ENCODE measurements at regions not wholly inside any gene's neighbourhood (a gene's known extent, or its start where the extent isn't known, plus 50 kb on each side); places are given as distances from the start of the nearest gene placed in this dataset.
A peak's percentile ranks its signal among the peaks of the same experiment; 100 is the strongest.

DNA sequence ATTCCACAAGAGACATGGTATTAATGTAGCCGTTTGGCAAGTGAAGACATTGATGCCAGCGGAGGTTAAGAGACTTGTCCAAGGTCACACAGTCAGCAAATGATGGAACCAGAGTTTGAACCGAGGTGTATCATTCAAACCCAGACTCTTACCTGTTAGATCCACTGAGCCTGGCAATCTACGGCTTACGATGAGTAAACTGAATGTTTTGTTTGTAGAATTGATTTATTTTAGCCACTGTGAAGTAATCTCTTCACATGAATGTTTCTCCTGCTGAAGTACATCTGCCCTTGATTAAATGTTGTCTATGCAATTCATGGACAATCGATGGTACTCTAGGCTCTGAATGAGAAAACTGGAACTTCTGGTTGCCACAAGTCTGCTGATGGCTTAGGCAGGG lies 155.5 kb upstream of the NAV2 start:
- Histone ChIP-seq H2AFZ (ENCODE audit: low read length) (no peak overlapping the region), H3K4ac (ENCODE audit: low read length) (no peak overlapping the region), H3K4me3 (ENCODE audit: low read length in 2 of 2) (no peak overlapping the region), H3K79me1 (ENCODE audit: low read depth, low read length) (no peaks in the 10 kb centered on the region), H3K4me2 (ENCODE audit: insufficient read depth, low read length, poor library complexity, severe bottlenecking) (no peak overlapping the region), H3K27ac (replicated peaks; ENCODE audit: low read length) (no peak overlapping the region), H2AK5ac (ENCODE audit: low read depth, low read length) (no peak overlapping the region), H3K18ac (ENCODE audit: low read length) (no peak overlapping the region), H2BK5ac (ENCODE audit: low read length) (no peak overlapping the region), H2BK120ac (ENCODE audit: low read depth, low read length) (no peak overlapping the region), H3K36me3 (replicated peaks in 1 of 2; ENCODE audit: control insufficient read depth in 2 of 2, insufficient read depth in 2 of 2, low read length in 2 of 2) (no peaks in the 10 kb centered on the region), H2BK15ac (ENCODE audit: low read length) (no peak overlapping the region), H3K27me3 (ENCODE audit: control insufficient read depth in 3 of 3, insufficient read depth in 3 of 3, low read depth in 1 of 3, low read length in 3 of 3) (peaks cover 0 to 2% (median 0%) of the 10 kb centered on the region in 3 experiments), H4K91ac (ENCODE audit: low read depth, low read length, poor library complexity) (no peak overlapping the region), H3K4me1 (ENCODE audit: control insufficient read depth in 2 of 2, insufficient read depth in 1 of 2, low read depth in 1 of 2, low read length in 2 of 2) (peaks cover 12 to 20% of the 10 kb centered on the region in 2 donors), H4K8ac (ENCODE audit: low read depth, low read length) (no peak overlapping the region), H3K9ac (ENCODE audit: low read depth, low read length, poor library complexity) (no peak overlapping the region), H2BK12ac (ENCODE audit: low read length) (no peak overlapping the region), H3K23ac (ENCODE audit: low read depth, low read length, poor library complexity) (no peak overlapping the region), H3K9me3 (replicated peaks in 1 of 2; ENCODE audit: control insufficient read depth in 2 of 2, insufficient read depth in 1 of 2, low read depth in 1 of 2, low read length in 2 of 2) (no peaks in the 10 kb centered on the region), H3K14ac (ENCODE audit: low read length) (no peak overlapping the region)
- WGBS, 2 donors (ENCODE audit: extremely low coverage in 2 of 2, insufficient read length in 2 of 2, insufficient replicate concordance in 1 of 2) = no CpG with 5 or more reads among the region's 6 CpGs
- DNase-seq (ENCODE audit: low spot score) = no peak

DNA sequence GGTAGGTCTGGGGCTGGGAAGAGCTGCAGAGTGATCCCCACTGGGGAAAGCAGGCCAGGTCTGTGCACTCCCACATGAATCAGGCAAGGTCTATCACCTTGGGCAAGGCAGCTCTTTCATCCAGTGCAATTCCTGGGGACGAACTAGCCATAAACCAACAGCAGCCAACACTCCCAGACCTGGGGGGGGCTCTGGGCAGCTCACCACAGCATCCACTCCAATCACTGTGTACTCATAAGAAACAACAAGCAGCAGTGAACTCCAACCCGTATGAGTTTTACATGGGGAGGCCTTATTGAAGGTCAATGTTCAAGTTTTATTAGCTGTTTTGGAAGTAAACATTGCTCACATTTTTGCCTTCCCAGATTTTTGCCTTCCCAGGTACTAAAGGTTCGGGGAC lies 157.4 kb upstream of the NAV2 start:
- H3K4ac ChIP-seq (ENCODE audit: low read length) = no peak overlapping the region
- H3K27ac ChIP-seq (replicated peaks; ENCODE audit: low read length) = no peak overlapping the region
- no peak overlapping the region for H2BK15ac ChIP-seq (ENCODE audit: low read length)
- H3K18ac ChIP-seq (ENCODE audit: low read length) = no peak overlapping the region
- H3K23ac ChIP-seq (ENCODE audit: low read depth, low read length, poor library complexity) = no peak overlapping the region
- H2BK12ac ChIP-seq (ENCODE audit: low read length) = no peak overlapping the region
- H3K4me2 ChIP-seq (ENCODE audit: insufficient read depth, low read length, poor library complexity, severe bottlenecking) = no peak overlapping the region
- H3K4me3 ChIP-seq (ENCODE audit: low read length in 2 of 2) = no peak overlapping the region
- no peaks in the 10 kb centered on the region for H3K79me1 ChIP-seq (ENCODE audit: low read depth, low read length)
- no peaks in the 10 kb centered on the region for H3K36me3 ChIP-seq (replicated peaks in 1 of 2; ENCODE audit: control insufficient read depth in 2 of 2, insufficient read depth in 2 of 2, low read length in 2 of 2)
- H3K9me3 ChIP-seq (replicated peaks in 1 of 2; ENCODE audit: control insufficient read depth in 2 of 2, insufficient read depth in 1 of 2, low read depth in 1 of 2, low read length in 2 of 2) = no peaks in the 10 kb centered on the region
- H2AFZ ChIP-seq (ENCODE audit: low read length) = no peak overlapping the region
- H3K27me3 ChIP-seq (ENCODE audit: control insufficient read depth in 3 of 3, insufficient read depth in 3 of 3, low read depth in 1 of 3, low read length in 3 of 3) = peaks cover 0 to 5% (median 0%) of the 10 kb centered on the region in 3 experiments
- H4K8ac ChIP-seq (ENCODE audit: low read depth, low read length) = no peak overlapping the region
- no peak overlapping the region for H4K91ac ChIP-seq (ENCODE audit: low read depth, low read length, poor library complexity)
- H2BK5ac ChIP-seq (ENCODE audit: low read length) = no peak overlapping the region
- H2BK120ac ChIP-seq (ENCODE audit: low read depth, low read length) = no peak overlapping the region
- no peak overlapping the region for H3K9ac ChIP-seq (ENCODE audit: low read depth, low read length, poor library complexity)
- no peak overlapping the region for H2AK5ac ChIP-seq (ENCODE audit: low read depth, low read length)
- H3K4me1 ChIP-seq (ENCODE audit: control insufficient read depth in 2 of 2, insufficient read depth in 1 of 2, low read depth in 1 of 2, low read length in 2 of 2) = peaks cover 16 to 34% of the 10 kb centered on the region in 2 donors
- WGBS, 2 donors (ENCODE audit: extremely low coverage in 2 of 2, insufficient read length in 2 of 2, insufficient replicate concordance in 1 of 2) = no CpG with 5 or more reads among the region's 3 CpGs
- DNase-seq (ENCODE audit: low spot score) = no peak
- peak overlapping the region; percentile 32 for H3K14ac ChIP-seq (ENCODE audit: low read length)

DNA sequence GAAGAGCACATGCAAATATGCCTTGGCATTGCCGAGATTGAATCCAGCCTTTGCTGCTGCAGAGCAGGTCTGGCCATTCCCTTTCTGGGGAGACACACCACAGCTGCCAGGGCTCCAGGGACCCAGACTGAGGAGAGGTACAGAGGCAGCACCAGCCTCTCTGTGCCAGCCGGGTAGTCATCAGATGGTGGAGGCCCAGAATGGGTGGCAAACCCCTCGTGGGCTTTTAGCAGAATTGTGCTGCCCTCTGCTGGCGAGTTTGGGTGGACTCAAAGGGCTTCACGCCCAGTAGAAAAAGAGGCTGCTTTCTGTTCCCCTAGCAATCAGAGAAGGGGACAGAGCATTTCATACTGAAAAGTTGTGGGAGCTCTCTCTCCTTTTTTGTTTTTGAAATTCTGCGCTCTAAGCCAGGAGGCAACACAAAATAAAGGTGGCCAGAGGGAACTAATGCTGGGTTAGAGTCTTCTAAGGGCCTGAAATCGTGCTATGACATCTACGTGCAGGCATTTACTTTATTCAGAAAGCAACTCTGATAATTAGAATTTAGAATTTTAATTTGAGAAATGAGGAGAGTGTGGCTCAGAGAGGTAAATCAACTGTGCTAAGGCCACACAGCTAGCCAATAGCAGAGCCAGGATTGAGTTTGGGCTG lies 158.8 kb upstream of the NAV2 start:
- Histone ChIP-seq H3K14ac (ENCODE audit: low read length) (no peak overlapping the region), H2BK5ac (ENCODE audit: low read length) (no peak overlapping the region), H2BK12ac (ENCODE audit: low read length) (no peak overlapping the region), H3K9me3 (replicated peaks in 1 of 2; ENCODE audit: control insufficient read depth in 2 of 2, insufficient read depth in 1 of 2, low read depth in 1 of 2, low read length in 2 of 2) (no peaks in the 10 kb centered on the region), H3K27ac (replicated peaks; ENCODE audit: low read length) (no peak overlapping the region), H3K4me1 (ENCODE audit: control insufficient read depth in 2 of 2, insufficient read depth in 1 of 2, low read depth in 1 of 2, low read length in 2 of 2) (peaks cover 16 to 32% of the 10 kb centered on the region in 2 donors), H3K23ac (ENCODE audit: low read depth, low read length, poor library complexity) (no peak overlapping the region), H3K36me3 (replicated peaks in 1 of 2; ENCODE audit: control insufficient read depth in 2 of 2, insufficient read depth in 2 of 2, low read length in 2 of 2) (no peaks in the 10 kb centered on the region), H3K79me1 (ENCODE audit: low read depth, low read length) (no peaks in the 10 kb centered on the region), H3K9ac (ENCODE audit: low read depth, low read length, poor library complexity) (no peak overlapping the region), H4K91ac (ENCODE audit: low read depth, low read length, poor library complexity) (no peak overlapping the region), H3K18ac (ENCODE audit: low read length) (peak overlapping the region; percentile 32), H3K4me2 (ENCODE audit: insufficient read depth, low read length, poor library complexity, severe bottlenecking) (no peak overlapping the region), H2BK120ac (ENCODE audit: low read depth, low read length) (no peak overlapping the region), H2AFZ (ENCODE audit: low read length) (peak overlapping the region; percentile 58), H2BK15ac (ENCODE audit: low read length) (no peak overlapping the region), H3K27me3 (ENCODE audit: control insufficient read depth in 3 of 3, insufficient read depth in 3 of 3, low read depth in 1 of 3, low read length in 3 of 3) (peaks cover 0 to 5% (median 0%) of the 10 kb centered on the region in 3 experiments), H4K8ac (ENCODE audit: low read depth, low read length) (no peak overlapping the region), H3K4me3 (ENCODE audit: low read length in 2 of 2) (no peak overlapping the region), H2AK5ac (ENCODE audit: low read depth, low read length) (no peak overlapping the region), H3K4ac (ENCODE audit: low read length) (no peak overlapping the region)
- peak; percentile 75 for DNase-seq (ENCODE audit: low spot score)
- no CpG with 5 or more reads among the region's 8 CpGs for WGBS, 2 donors (ENCODE audit: extremely low coverage in 2 of 2, insufficient read length in 2 of 2, insufficient replicate concordance in 1 of 2)

DNA sequence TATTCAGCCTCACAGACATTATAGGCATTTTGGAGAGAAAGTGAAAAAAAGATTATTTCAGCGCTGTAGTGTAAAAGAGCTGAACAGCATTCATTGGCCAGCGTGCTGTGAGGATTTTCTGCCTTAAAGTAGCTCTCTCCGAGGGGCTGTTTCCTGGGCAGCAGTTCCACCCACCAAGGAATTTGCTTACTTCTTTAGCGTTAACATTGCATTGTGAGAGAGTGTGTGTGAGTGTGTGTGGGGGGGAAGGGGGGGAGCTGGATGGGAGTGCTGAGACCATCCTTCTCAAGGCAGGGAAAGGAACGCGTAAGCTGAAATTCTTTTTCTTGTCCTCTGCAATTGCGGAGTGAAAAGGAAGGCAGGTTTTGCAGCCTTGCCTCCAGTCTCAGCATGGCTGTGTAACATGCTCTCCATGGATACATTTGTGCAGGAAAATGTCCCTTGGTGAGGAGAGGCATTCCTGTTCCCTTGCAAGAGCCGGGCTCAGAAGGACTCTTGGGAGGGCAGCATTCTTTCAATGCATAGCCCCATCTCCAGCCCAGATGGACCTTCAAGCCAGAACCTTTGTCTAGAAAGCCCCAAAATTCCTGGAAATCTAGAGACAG lies 159.9 kb upstream of the NAV2 start:
- Histone ChIP-seq H2BK120ac (ENCODE audit: low read depth, low read length) (no peak overlapping the region), H3K14ac (ENCODE audit: low read length) (no peak overlapping the region), H2BK12ac (ENCODE audit: low read length) (no peak overlapping the region), H3K36me3 (replicated peaks in 1 of 2; ENCODE audit: control insufficient read depth in 2 of 2, insufficient read depth in 2 of 2, low read length in 2 of 2) (no peaks in the 10 kb centered on the region), H2BK5ac (ENCODE audit: low read length) (no peak overlapping the region), H3K4me2 (ENCODE audit: insufficient read depth, low read length, poor library complexity, severe bottlenecking) (no peak overlapping the region), H4K8ac (ENCODE audit: low read depth, low read length) (no peak overlapping the region), H4K91ac (ENCODE audit: low read depth, low read length, poor library complexity) (no peak overlapping the region), H3K18ac (ENCODE audit: low read length) (no peak overlapping the region), H3K9ac (ENCODE audit: low read depth, low read length, poor library complexity) (no peak overlapping the region), H2BK15ac (ENCODE audit: low read length) (no peak overlapping the region), H3K9me3 (replicated peaks in 1 of 2; ENCODE audit: control insufficient read depth in 2 of 2, insufficient read depth in 1 of 2, low read depth in 1 of 2, low read length in 2 of 2) (no peaks in the 10 kb centered on the region), H3K27me3 (ENCODE audit: control insufficient read depth in 3 of 3, insufficient read depth in 3 of 3, low read depth in 1 of 3, low read length in 3 of 3) (peaks cover 0 to 3% (median 0%) of the 10 kb centered on the region in 3 experiments), H3K4me3 (ENCODE audit: low read length in 2 of 2) (peak overlapping the region in 1 of 2 donors; percentile 34), H3K4me1 (ENCODE audit: control insufficient read depth in 2 of 2, insufficient read depth in 1 of 2, low read depth in 1 of 2, low read length in 2 of 2) (peaks cover 16 to 32% of the 10 kb centered on the region in 2 donors), H3K79me1 (ENCODE audit: low read depth, low read length) (no peaks in the 10 kb centered on the region), H2AK5ac (ENCODE audit: low read depth, low read length) (no peak overlapping the region), H3K23ac (ENCODE audit: low read depth, low read length, poor library complexity) (no peak overlapping the region), H3K4ac (ENCODE audit: low read length) (no peak overlapping the region), H3K27ac (replicated peaks; ENCODE audit: low read length) (peak overlapping the region; percentile 18), H2AFZ (ENCODE audit: low read length) (peak overlapping the region; percentile 58)
- DNase-seq (ENCODE audit: low spot score) = no peak
- no CpG with 5 or more reads among the region's 8 CpGs for WGBS, 2 donors (ENCODE audit: extremely low coverage in 2 of 2, insufficient read length in 2 of 2, insufficient replicate concordance in 1 of 2)

All from neuronal stem cell (in vitro differentiated cells).